HL-60 (cell line): ENCODE measurements at regions not wholly inside any gene's neighbourhood (a gene's known extent, or its start where the extent isn't known, plus 50 kb on each side); places are given as distances from the start of the nearest gene placed in this dataset.

Experiments
- DNase-seq, 2 experiments: peaks; one replicate each; pipeline ENCODE4 v3.0.0-alpha.2; 2010 to 2020; ENCODE audit warnings: low read depth in 1 of 2, low spot score in 1 of 2
- H3K27ac ChIP-seq: fragments of 250-450 bp; sonication (Bioruptor Pico); replicated peaks from 2 replicates; pipeline ENCODE4 v1.5.1; 2020; ENCODE audit warnings: mild to moderate bottlenecking, moderate library complexity
- H3K27me3 ChIP-seq: fragments of 250-450 bp; sonication (Bioruptor Pico); 2 replicates; pipeline ENCODE4 v1.5.1; 2021; ENCODE audit warnings: mild to moderate bottlenecking, moderate library complexity; ENCODE audit not compliant: insufficient read depth, poor library complexity, severe bottlenecking
- H3K4me3 ChIP-seq: replicated peaks from 2 replicates; pipeline ENCODE4 v1.5.1; 2011; ENCODE audit warnings: mild to moderate bottlenecking, control low read depth, low read length; ENCODE audit not compliant: insufficient read depth
- CTCF ChIP-seq: IDR thresholded peaks from one replicate; pipeline ENCODE4 v1.5.1; 2011; ENCODE audit warnings: low read length, control low read depth, inconsistent platforms; ENCODE audit not compliant: insufficient read depth
- GABPA ChIP-seq: IDR thresholded peaks from 2 replicates; pipeline ENCODE4 v1.6.1; 2012; ENCODE audit warnings: low read depth
- POLR2AphosphoS5 ChIP-seq: IDR thresholded peaks from 2 replicates; pipeline ENCODE4 v1.6.1; 2012; ENCODE audit warnings: low read depth
- REST ChIP-seq: IDR thresholded peaks from 2 replicates; pipeline ENCODE4 v1.6.1; 2012; ENCODE audit warnings: low read depth; ENCODE audit not compliant: insufficient replicate concordance
- SPI1 ChIP-seq: IDR thresholded peaks from 2 replicates; pipeline ENCODE4 v1.6.1; 2012; ENCODE audit warnings: low read depth, mild to moderate bottlenecking, borderline replicate concordance

DNA sequence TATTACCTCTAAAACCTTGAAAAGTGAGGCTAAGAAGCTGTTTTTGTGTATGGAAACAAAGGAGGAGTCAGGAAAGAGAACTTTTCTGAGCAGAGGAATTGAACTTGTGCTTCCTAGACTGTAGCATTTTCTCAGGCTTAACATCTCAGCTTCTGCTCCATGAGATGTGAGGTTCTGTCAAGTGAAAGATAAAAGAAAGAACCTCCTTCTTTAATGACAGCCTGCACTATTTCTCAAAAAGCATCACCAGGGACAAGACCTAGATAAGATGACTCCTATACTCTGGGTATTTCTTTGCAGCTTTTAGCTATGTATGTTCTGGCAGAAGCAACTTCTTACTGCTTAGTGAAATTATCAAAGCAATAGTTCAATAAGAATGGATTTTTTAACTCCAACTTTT lies 87.6 kb upstream of the KCNQ5 start:
- DNase-seq = no peak
- no peak overlapping the region for H3K27ac ChIP-seq
- H3K4me3 ChIP-seq = no peak overlapping the region
- peaks cover 7% of the 10 kb centered on the region for H3K27me3 ChIP-seq
- no peak for TF ChIP-seq POLR2AphosphoS5
- no peak for TF ChIP-seq SPI1

- Histone ChIP-seq H3K27me3 (peaks cover 7% of the 10 kb centered on the region), H3K4me3 (no peak overlapping the region), H3K27ac (no peak overlapping the region)
- TF ChIP-seq SPI1 = no peak
- no peak for TF ChIP-seq GABPA
- TF ChIP-seq REST = no peak
- no peak for TF ChIP-seq POLR2AphosphoS5
- no peak for TF ChIP-seq CTCF
- no peak for DNase-seq
Observed at GRCh38 chr6:72535124-72535523, 86.7 kb upstream of the KCNQ5 start.

GRCh38 chr6:72547020-72547419 lies 74.8 kb upstream of the KCNQ5 start:
- DNase-seq = no peak
- Histone ChIP-seq H3K4me3 (no peak overlapping the region), H3K27me3 (peaks cover 6% of the 10 kb centered on the region), H3K27ac (no peak overlapping the region)
- TF ChIP-seq POLR2AphosphoS5 (no peak), GABPA (no peak), REST (no peak), CTCF (no peak), SPI1 (no peak)

GRCh38 chr6:72551470-72551869 lies 70.4 kb upstream of the KCNQ5 start:
- no peak for DNase-seq
- Histone ChIP-seq H3K27ac (no peak overlapping the region), H3K27me3 (peaks cover 6% of the 10 kb centered on the region), H3K4me3 (no peak overlapping the region)
- TF ChIP-seq CTCF (no peak), REST (no peak), POLR2AphosphoS5 (no peak), GABPA (no peak), SPI1 (no peak)
